GM12874 (cell line): ENCODE measurements at regions not wholly inside any gene's neighbourhood (a gene's known extent, or its start where the extent isn't known, plus 50 kb on each side); places are given as distances from the start of the nearest gene placed in this dataset.

Experiments used
- TF ChIP-seq, protein P1 (sequence below): IDR thresholded peaks from 2 replicates; pipeline ENCODE4 v1.5.1; 2011; ENCODE audit warnings: low read depth, mild to moderate bottlenecking, control low read depth, low read length, moderate library complexity; ENCODE audit not compliant: insufficient read depth

DNA sequence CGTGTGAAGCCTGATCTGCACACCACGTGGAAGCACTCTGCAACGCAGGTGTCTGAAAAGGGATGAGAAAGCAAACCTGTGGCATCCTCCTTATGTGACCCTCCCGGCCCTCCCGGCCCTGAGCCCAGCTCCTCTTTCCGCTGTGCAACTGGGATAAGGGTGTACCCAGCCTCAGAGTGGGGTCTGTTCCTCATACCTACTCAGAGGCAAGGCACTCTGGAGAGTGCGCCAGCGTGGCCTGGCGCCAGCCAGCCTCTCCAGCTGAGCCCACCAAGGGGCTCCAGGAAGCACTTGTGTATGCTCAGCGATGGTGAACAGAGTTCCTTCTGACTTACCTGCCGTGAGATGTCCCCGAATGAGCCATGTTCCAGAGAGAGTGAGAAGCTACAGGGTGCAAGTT, 102.8 kb downstream of the IRX1 start:
- TF ChIP-seq, protein P1, sequence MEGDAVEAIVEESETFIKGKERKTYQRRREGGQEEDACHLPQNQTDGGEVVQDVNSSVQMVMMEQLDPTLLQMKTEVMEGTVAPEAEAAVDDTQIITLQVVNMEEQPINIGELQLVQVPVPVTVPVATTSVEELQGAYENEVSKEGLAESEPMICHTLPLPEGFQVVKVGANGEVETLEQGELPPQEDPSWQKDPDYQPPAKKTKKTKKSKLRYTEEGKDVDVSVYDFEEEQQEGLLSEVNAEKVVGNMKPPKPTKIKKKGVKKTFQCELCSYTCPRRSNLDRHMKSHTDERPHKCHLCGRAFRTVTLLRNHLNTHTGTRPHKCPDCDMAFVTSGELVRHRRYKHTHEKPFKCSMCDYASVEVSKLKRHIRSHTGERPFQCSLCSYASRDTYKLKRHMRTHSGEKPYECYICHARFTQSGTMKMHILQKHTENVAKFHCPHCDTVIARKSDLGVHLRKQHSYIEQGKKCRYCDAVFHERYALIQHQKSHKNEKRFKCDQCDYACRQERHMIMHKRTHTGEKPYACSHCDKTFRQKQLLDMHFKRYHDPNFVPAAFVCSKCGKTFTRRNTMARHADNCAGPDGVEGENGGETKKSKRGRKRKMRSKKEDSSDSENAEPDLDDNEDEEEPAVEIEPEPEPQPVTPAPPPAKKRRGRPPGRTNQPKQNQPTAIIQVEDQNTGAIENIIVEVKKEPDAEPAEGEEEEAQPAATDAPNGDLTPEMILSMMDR, result no peak

DNA sequence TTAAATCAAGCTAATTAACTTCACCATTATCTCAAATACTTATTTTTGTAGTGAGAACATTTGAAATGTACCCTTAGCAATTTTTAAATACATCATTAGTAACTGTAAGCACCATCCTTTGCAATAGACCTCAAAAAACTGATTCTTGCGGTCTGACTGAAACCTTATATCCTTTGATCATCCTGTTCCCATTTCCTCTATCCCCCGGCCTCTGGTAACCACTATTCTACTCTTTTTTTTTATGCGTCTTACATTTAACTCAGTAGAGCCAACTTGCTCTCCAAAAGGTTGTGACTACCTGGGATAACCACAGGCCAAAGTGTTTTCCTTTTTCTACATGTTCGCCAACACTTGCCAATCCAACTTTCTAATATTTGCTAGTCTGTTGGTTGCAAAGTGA, 106.1 kb downstream of the IRX1 start:
- TF ChIP-seq, protein P1, result no peak

DNA sequence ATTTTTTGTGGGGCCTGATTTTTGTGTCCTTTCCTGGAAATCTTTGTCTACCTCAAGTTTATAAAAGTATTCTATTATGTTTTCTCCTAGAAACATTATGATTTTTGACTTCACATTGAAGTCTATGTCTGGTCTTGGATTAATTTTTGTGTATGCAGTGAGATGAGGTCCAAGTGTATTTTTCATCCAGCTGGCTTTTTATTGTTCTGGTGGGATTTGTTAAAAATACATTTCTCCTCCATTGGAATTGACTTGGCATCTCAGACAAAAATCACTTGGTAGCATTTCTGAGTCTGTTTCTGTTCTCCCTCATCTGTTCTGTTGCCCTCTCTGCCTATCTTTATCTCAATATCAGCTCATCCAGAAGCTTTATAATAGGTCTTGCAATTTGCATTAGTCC, 109.0 kb downstream of the IRX1 start:
- TF ChIP-seq, protein P1, result no peak

DNA sequence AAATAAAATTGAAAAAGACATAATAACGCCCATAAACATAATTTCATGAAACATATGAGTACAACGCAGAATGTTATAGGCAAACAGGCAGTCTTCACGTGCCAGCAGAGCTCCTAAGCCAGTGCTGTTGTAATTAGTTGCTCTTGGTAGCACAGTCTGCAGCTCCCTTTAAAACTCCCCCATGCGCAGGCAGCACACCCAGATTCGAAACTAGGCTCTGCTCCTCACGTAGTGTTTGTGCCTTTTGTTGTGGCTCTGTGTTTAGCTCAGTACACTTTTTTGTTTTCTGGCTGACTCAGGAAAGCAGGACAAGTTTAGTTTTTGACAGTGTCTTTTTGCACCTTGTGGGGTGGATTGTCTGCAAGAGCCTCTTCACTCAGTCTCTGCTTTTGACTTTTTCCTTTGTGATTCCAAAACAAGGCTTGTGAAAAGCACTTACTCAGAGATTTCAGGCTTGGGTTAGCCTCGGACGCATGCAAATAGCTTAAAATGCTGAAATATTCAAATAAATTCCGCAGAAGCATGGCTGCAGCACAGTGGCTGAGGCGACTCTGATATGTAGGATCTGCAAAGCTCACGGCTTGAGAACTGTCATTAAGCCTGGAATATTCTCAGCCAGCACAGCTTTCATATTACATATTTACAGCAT, 113.6 kb downstream of the IRX1 start:
- TF ChIP-seq, protein P1, result no peak

DNA sequence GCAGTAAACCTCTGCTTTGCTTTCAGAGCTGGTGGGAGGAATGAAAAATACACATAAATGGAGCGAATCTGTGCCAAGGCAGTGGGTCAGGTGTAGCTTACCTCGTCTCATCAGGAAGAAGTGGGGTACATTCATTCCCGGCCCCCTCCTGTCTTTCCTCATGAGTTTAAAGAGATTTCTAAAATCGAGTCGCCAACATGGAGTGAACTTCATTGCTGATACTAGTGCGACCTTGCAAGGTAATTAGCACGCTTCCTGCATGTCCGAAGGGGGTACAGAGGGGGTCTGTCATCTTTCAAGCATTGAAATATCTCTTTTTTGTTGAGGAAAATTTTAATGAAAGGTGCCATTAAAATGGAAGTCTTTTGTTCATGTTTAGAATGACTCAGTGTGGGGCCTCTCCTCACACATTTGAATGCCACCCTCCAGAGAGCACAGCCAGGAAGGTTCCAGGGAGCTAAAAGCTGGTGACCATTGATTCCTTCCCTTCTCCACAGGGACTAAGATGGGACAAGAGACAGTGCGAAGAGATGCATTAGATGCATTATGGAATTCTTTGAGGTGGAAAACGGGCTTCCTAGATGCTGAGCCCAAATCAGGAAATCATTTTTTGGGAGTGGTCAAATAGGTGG, 114.2 kb downstream of the IRX1 start:
- TF ChIP-seq, protein P1, result no peak

DNA sequence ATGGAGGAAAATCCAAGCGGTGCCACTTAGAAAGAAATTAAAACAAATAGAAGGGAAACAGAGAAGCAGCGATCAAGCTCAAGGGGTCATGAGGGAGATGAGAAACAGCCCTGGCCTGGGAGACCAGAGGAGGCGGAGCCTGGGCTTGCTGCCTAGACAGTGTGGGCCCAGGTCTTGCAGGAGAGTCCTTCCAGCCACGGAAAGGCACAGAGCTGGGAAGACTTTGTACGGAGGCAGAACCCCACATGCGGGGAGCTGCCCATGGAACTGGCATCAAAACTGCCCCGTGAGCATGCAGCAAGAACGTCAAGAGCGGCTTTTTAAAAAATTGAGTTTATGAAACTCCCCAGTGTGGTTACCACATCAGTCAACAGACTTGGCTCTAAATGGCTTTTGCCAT, 119.4 kb downstream of the IRX1 start:
- TF ChIP-seq, protein P1, result no peak

DNA sequence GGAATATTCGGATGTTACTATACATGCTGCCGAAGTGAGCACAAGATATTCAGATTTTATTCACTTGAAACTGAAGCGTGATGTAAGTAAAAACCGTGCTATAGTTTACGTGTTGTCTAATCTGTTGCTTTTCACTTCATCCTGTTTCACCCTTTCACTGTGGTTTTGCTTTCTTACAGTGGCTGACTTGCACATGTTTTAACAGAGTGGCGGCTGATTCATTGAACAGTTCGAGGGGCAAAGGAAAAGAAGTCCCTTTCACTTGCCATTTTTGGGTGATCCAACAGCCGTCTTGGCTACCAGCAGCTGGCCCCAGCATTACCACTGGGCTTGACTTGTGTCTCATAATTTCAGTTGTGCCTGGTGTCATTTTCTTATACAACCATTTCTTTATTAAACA, 134.0 kb downstream of the IRX1 start:
- TF ChIP-seq, protein P1, result no peak
